Body of pancreas (tissue), 4 donors: ENCODE measurements at regions not wholly inside any gene's neighbourhood (a gene's known extent, or its start where the extent isn't known, plus 50 kb on each side); places are given as distances from the start of the nearest gene placed in this dataset.

Experiments
- POLR2A ChIP-seq, 3 donors: fragments of 450-650 bp; IDR thresholded peaks; one replicate each; pipeline ENCODE4 v1.6.1; 2016; ENCODE audit warnings: antibody characterized with exemption in 3 of 3, mild to moderate bottlenecking in 2 of 3
- TF ChIP-seq, protein P1 (sequence below), 7 experiments: fragments of 450-650 bp in 4 of 7; fragments of 200-600 bp in 3 of 7; sonication (generic) in 3 of 7; IDR thresholded peaks; one replicate each; pipeline ENCODE4 v1.5.1; 2016 to 2019; ENCODE audit warnings: antibody characterized with exemption in 7 of 7

DNA sequence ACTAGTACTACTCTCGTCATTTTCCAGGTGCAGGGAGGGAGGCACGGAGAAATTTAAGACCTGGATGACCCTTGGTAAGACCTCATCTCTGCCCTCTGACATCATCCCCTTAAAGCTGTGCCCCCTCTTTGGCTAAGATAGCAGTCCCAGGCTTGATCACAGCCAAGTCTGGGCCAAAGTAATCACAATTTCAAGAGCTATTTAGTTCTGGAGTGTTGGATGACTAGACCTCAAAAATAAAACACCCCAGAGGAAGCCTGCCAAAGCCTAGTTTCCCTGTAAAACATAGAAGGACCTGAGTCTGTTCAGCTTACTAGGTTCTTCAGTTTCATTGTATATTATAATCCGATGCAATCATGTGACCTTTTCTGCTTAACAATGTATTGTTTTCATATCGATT lies 144.6 kb upstream of the ARHGEF9 start:
- TF ChIP-seq, protein P1, sequence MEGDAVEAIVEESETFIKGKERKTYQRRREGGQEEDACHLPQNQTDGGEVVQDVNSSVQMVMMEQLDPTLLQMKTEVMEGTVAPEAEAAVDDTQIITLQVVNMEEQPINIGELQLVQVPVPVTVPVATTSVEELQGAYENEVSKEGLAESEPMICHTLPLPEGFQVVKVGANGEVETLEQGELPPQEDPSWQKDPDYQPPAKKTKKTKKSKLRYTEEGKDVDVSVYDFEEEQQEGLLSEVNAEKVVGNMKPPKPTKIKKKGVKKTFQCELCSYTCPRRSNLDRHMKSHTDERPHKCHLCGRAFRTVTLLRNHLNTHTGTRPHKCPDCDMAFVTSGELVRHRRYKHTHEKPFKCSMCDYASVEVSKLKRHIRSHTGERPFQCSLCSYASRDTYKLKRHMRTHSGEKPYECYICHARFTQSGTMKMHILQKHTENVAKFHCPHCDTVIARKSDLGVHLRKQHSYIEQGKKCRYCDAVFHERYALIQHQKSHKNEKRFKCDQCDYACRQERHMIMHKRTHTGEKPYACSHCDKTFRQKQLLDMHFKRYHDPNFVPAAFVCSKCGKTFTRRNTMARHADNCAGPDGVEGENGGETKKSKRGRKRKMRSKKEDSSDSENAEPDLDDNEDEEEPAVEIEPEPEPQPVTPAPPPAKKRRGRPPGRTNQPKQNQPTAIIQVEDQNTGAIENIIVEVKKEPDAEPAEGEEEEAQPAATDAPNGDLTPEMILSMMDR (IDR thresholded peaks at IDR 0.05): no peak
- TF ChIP-seq POLR2A (IDR thresholded peaks at IDR 0.05): no peak
